Renal pelvis (tissue), 1 donor: ENCODE measurements at regions not wholly inside any gene's neighbourhood (a gene's known extent, or its start where the extent isn't known, plus 50 kb on each side); places are given as distances from the start of the nearest gene placed in this dataset.
"Not testable (repeated sequence)": the region's sequence is repeated elsewhere in the genome, so short reads cannot be mapped to it uniquely, and the experiment has no call there.

Experiments used
- DNase-seq: peaks from one replicate; pipeline ENCODE4 v3.0.0-alpha.2; 2013

DNA sequence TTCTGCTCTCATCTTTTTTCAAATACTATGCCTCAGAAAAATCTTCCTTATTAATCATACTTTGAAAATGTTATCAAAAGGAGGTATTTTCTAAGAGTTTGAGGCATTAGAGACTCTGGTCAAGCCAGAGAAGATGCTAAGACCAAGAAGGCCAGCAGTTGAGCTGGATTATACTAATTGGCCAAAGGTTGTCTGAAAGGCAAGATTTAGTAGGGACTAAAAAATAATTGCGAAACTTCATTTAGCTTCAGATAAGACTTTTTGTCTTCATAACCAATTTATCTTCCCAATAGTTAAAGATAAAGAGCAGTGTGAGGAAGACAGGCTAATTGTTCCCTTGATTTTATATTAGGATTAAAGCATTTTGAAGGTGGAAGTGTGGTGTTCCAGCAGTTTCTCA is 1412.4 kb upstream of the PCDH7 start:
- no peak for DNase-seq

DNA sequence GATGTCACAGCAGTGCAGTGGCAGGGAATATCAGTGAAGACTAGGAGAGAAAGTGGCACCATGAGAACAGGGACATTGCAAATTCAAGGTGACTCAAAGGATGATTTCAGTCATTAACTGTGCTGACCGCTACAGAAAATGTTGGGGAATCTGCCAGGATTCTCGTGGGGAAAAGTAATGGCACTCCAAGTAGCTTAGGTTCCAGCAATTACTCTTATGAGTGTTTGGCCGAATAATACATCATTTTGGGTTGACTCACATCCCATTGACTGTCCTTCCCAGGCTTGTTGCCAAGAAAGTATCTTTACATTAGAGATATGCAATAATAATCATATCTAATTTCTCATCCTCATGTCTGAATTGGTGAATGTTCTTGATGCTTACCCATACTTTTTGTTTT is 1411.1 kb upstream of the PCDH7 start:
- DNase-seq = no peak

DNA sequence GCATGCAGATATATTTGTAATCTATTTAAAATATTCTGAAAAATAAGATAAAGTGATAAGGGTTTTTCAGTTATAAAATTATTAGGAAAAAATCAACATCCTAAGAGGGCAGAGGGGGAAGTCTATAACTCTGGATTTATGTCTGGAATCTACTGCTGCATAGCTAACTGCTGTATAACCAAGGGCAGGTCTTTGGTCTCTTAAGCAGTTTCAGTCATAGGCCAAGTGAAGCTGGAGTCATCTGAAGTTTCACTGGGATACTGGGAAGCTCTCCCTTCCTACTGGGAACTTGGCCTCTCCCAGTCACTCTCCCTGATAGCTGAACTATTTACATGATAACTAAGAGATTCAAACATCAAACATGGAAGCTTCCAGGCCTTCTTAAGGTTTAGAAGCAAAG is 1409.9 kb upstream of the PCDH7 start:
- no peak for DNase-seq

DNA sequence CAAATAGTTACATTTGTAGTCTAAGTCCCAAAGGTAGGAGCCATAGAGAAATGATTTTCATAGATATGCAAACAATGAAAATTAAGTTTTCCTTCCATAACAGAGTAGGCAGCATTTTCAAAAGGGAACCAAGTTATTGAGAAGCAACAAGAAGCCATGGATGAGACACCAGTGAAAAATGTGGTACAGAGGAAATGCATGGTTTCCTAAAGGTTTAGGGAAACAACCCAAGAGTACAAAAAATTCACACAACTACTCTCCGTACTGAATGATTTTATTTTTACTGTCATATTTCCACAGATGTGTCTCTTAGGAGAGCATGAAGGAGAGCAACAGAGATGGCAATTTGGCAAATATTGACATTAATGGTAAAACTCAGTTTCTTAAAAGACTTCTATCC is 1408.9 kb upstream of the PCDH7 start:
- DNase-seq = no peak

DNA sequence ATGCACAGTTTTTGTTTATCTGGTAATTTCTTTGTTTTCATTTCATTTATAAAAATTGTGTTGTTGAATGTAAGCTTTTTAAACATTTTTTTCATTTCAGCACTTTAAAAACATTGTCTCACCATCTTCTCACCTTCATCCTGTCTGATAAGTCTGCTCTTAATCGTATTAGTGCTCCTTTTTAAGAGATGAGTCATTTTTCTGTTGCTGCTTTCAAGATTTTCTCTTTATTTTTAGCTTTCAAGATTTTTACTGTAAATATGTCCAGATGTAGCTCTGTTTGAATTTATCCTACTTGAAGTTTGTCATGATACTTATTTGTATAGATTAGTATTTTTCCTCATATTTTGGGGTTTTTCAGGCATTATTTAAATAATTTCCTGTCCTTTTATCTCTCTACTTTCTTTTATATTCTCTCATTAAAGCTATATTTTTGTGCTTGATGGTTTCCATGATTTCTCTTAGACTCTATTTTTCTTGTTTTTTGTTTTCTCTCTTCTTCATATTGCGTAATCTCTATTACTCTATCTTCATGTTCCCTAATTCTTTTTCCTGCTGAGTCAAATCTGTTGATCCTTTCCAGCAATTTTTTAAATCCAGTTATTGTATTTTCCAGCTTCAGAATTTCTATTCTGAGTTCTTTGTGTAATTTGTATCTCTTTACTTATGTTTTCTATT is 1400.4 kb upstream of the PCDH7 start:
- no peak for DNase-seq

DNA sequence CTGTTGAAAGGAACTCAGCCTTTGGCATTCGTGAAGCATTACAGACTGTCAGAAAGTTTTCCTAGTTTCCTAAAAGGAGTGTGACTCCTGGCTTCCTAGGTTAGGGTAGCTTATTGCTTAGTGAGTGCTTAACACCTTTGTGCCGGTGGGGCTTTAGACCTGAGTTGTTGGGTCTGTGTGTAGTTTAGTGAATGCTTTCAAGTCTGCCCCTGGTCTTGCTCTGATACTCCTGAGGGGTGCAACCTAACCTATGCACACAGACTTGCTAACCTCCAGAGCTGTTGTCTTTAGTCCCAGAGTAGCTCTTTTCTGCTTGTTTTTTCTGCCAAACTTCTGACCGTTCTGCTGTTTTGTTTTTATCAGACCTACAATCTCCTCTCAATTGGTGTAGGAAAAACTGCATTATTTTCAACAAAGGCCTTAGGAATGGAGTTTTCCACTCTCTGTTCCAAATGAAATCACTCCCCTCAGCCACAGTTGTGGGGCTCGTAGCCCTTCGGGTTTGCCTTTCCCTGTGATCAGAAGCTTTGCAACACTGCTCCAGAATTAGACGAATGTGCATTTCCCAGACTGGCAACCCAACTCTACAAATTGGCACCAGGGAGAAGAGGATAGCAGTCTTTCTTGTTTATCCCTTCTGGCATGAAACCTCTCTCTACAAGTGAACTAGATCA is 1399.1 kb upstream of the PCDH7 start:
- no peak for DNase-seq

DNA sequence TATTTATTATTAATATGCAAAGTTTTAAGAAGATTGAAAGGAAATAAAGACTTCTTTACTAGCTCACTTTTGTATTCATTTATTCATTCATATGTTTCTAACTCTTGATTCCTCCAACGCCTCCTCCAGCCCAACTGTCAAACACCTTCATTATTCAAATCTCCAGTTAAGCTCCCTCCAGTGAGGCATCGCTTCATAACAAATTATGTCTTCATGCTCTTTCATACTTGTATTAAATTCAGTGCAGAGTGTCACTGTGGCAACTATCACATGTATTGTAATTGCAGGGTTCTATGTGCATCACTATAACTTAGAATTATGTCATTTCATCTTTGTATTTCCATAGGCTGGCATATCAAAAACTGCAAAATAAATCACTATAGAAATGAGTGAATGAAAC is 1394.2 kb upstream of the PCDH7 start:
- DNase-seq = no peak

DNA sequence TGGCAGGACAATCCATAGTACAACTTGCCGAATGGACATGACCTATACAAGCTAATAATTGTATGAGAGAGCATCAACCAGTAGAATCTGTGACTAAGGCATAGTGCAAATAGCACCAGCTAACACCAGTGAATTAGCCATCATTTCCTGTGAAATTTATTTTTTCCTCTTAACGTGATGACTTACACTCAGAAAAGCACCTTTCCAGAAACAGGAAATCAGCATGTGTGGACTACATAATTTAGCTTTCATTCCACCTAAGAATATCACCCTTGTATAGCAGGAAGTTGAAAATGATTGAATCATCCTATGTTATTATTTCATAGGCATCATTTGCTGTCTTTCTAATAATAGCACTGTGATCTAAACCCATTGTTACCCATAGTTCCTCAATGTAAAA is 1393.4 kb upstream of the PCDH7 start:
- DNase-seq = no peak

DNA sequence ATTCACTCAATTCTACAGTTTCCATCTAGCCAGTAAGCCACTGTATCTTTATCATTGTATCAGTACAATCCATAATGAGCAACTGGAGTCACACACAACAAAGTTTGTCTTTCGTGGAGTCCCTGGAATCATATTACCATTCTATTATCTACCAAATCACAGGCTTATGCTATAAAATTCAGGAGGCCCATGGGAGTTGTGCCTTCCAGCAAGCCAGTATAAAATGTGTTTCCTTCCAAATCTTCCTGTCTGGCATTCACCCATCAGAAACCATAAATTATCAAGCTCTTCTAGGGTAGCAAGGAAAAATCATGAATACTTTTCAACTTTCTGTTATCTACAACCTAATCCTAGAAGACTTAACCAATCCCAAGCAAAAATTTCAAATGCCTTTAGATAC is 1383.3 kb upstream of the PCDH7 start:
- DNase-seq = peak; percentile 5

DNA sequence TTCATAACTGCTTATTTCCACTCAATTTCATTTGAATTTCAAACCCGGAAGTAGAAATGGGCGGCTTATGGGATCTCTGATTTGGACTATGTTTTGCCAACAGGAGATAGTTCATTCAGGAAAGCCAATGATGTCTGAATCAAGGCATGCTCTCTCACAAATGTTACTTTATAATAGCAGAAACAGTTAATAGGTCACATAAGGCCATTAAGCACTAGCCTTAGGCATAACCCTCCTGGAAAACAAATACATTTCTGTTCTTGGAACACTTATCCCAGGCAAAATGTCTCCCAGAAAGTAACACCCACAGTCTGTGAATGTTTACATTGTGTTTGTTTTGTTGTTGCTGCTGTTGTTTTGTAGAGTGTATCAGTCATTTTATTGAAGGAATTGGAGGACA is 1347.2 kb upstream of the PCDH7 start:
- DNase-seq = no peak

DNA sequence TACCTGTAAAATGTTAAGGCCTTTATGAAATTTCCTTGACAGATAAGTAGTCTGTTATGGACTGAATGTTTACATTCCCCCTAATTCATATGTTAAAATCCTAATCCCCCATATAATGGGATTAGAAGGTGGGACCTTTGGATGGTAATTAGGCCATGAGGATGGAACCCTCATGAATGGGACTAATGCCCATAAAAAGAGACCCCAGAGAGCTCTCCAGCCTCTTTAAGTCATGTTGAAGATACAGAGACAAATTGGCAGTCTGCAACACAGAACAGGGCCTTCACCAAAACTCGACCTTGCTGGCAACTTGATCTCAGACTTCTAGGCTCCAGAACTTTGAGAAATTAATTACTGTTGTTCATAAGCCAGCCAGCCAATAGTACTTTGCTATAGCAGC is 1344.5 kb upstream of the PCDH7 start:
- DNase-seq = no peak

DNA sequence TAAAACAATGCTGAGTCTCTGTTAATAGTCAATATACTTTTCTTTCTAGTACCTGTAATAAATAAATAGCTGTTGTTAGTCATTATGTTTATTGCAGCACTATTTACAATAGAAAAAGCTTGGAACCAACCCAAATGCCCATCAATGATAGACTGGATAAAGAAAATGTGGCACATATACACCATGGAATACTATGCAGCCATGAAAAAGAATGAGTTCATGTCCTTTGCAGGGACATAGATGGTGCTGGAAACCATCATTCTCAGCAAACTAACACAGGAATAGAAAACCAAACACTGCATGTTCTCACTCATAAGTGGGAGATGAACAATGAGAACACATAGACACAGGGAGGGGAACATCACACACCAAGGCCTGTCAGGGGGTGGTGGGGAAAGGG is 1341.9 kb upstream of the PCDH7 start:
- DNase-seq = not testable (repeated sequence)

DNA sequence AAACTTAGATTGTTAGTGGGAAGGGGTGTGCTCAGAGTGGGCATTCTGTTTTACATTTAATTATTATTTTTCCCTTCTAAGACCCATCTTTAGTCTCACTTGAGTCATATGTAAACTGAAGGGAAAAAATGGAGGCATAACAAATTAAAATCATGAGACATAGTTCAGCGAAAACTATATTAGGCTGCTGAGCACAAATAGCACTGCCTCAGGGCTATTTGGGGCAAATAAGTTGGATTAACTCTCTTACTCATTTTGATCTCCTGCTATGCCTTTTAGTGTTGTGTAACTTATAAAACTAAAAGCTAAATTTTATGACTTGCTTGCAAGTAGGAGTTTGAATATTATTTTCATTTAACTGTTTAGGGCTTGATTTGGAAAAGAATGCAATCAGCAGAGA is 1329.2 kb upstream of the PCDH7 start:
- DNase-seq = no peak

DNA sequence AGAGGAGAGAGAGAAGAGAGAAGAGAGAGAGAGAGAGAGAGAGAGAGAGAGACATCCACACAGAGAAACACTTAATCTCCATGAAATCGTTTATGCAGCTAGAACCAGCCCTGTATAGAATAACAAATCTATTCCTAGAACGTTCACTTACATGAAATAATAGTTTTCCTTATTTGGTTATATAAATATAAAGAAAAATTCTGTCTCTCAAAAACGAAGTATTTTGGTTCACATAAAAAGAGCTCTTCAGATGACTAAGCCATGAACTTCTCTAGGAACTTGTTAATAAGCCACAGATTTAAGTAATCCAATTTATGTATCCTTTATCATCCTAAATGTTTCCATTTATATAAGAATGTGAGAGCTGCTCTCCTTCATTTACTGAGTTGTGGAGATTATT is 1315.1 kb upstream of the PCDH7 start:
- no peak for DNase-seq

DNA sequence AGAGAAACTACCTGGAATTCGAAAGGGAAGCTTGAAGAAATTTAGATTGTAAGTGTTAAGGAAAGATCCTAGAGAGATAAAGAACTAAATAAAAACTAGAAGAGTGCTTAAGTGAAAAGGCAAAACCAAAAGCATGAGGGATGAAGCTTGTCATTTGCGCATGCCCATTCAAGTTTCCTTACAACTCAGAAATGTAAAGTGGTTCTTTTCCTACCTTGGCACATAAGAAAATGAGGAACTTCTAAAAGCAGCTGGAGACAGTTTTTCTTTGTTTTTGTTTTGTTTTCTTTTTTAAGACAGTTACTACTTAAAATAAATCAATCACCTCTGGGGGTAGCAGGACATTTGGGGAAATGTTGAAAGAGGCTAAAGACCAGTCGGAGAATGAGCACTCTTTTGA is 1304.4 kb upstream of the PCDH7 start:
- no peak for DNase-seq

DNA sequence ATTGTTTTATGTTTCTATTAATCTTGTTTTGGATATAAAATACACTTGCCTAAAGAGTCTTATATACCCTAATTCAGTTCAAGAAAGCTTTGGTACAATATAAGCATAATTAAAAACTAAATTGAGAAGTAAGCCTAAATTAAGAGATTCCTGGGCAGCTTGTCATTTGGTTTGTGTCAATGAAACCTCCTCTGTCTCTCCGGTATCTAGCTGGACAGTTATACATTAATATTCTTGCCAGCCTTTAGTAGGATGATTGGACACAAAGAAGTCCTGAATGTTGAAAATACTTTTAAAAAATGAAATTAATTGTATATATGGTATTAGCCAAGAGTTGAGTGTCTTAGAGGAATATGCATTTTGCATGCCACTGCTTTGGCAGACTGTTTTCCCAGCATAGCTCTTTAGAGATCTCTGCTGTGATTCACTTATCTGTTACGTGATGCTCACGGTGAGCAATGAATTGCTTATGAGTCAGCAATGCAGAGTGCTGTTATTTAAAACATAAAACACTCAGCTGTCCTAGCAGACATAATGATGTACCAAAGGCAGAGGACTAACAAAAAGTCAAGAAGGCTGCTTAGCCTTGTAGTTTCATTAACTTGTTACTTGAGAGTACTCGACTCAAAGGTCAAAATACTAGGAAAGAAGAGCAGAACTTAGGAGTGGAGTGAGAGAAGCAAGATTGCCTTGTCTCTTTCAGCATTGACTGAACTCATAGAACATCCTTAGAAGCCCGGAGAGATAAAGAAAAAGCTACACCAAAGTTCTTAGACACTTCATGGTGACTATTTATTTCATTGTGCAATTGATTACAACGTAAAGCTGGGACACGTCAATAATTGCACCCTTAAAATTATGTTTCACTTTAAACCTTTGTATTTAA is 1296.1 kb upstream of the PCDH7 start:
- no peak for DNase-seq

DNA sequence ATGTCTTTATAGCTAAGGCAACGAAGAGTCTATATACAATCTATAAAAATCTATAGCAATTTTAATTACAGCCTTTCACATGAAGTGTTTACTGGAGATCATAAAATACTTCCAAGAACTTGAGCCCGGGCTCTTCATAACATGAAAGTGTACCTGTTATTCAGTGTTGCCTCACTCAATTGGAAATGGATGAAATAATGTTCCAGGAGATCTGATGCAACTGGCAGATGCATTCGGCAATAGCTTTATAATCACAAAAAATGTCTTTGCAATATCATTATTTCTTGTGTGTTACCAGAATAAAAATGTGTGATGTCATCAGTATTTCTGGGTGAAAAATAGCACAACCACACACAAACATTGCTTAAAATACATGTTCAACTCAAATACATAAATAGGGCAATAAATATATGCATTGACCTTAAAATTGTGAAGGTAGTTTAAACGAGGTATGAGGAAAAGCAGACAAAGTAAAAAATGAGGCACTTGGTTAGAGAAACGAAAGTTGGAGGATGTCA is 1266.8 kb upstream of the PCDH7 start:
- DNase-seq = no peak

DNA sequence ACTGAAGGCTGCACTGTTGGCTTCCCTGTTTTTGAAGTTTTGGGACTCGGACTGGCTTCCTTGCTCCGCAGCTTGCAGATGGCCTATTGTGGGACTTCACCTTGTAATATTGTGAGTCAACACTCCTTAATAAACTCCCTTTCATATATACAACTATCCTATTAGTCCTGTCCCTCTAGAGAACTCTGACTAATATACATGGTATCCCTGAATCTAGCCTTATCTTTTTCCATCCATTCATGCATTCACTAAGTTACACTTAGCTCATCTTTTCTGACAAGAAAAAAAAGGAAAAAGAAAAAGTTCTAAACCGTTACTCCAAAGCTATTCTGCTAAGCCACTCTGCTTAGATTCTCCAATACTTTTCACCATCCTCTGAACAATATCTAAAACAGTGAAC is 1260.2 kb upstream of the PCDH7 start:
- no peak for DNase-seq

DNA sequence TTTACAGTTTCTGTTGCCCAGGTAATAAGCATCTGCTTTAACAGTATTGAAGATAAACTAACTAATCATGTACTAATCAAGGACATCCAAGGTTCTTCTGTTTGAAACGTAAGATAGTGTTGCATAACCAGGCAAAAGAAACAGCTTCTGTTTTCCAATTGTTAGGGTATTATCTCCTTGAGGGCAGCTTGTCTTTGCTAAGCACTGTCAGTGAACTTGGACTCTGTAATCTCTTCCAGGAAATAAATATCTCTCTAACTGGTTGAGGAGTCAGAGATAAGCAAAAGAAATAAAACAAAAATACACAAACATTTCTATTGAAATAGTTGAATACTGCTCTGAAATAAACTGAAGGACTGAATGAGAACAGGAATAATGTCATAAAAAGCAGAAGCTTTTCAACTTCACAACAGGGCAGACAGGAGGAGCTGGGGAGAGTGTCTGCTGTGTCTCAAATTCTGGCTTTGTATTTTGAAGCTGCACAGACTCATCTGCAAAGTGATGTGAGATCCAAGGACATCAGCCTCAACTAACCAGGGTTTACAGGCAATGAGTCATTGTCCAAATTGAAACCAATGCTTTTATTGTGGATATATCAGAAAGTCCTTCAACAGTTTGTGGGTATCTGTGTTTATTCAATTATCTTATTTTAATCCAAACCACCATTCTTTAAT is 1253.0 kb upstream of the PCDH7 start:
- no peak for DNase-seq
